GM23248 (cell line): ENCODE measurements at regions not wholly inside any gene's neighbourhood (a gene's known extent, or its start where the extent isn't known, plus 50 kb on each side); places are given as distances from the start of the nearest gene placed in this dataset.

ENCODE experiments used
- EZH2 ChIP-seq: fragments of 200-600 bp; sonication (generic); IDR thresholded peaks from 2 replicates; pipeline ENCODE4 v1.6.1; 2018; ENCODE audit warnings: antibody characterized with exemption, mild to moderate bottlenecking; ENCODE audit not compliant: insufficient read depth, poor library complexity, severe bottlenecking
- EZH2phosphoT487 ChIP-seq: fragments of 200-600 bp; sonication (generic); IDR thresholded peaks from 2 replicates; pipeline ENCODE4 v1.6.1; 2018; ENCODE audit warnings: antibody characterized with exemption, moderate library complexity, mild to moderate bottlenecking, low read depth; ENCODE audit not compliant: insufficient read depth

- no peak for TF ChIP-seq EZH2
- no peak for TF ChIP-seq EZH2phosphoT487
Observed at GRCh38 chr20:19070026-19070425, 142.4 kb upstream of the SLC24A3 start.
